GM12878 (cell line): ENCODE measurements at regions not wholly inside any gene's neighbourhood (a gene's known extent, or its start where the extent isn't known, plus 50 kb on each side); places are given as distances from the start of the nearest gene placed in this dataset.

Experiments
- ASH2L ChIP-seq: fragments of 300-600, 200-600 bp; sonication (generic); IDR thresholded peaks from 2 replicates; pipeline ENCODE4 v1.6.1; 2017; ENCODE audit warnings: low read depth, mild to moderate bottlenecking, borderline replicate concordance
- BHLHE40 ChIP-seq, 2 experiments: fragments of 450-650 bp in 1 of 2; IDR thresholded peaks; 2 replicates each; pipeline ENCODE4 v1.6.1; 2011 to 2017; ENCODE audit warnings: low read depth in 2 of 2, borderline replicate concordance in 1 of 2, improper control_type of control experiment in 1 of 2, low read length in 1 of 2, mild to moderate bottlenecking in 1 of 2
- FOXM1 ChIP-seq: IDR thresholded peaks from 2 replicates; pipeline ENCODE4 v1.6.1; 2012; ENCODE audit warnings: low read depth, mild to moderate bottlenecking, inconsistent platforms, low read length, moderate library complexity
- HDAC2 ChIP-seq: fragments of 200-600 bp; sonication (generic); IDR thresholded peaks from 2 replicates; pipeline ENCODE4 v1.6.1; 2017
- HDGF ChIP-seq: fragments of 450-650 bp; IDR thresholded peaks from 2 replicates; pipeline ENCODE4 v1.6.1; 2016; ENCODE audit warnings: antibody characterized with exemption
- IRF5 ChIP-seq: fragments of 450-650 bp; IDR thresholded peaks from 2 replicates; pipeline ENCODE4 v1.6.1; 2017; ENCODE audit warnings: borderline replicate concordance
- NR2F1 ChIP-seq: fragments of 450-650 bp; conservative IDR thresholded peaks from 2 replicates; pipeline ENCODE4 v1.6.1; 2017; ENCODE audit warnings: mild to moderate bottlenecking
- POLR2A ChIP-seq: IDR thresholded peaks from 2 replicates; pipeline ENCODE4 v1.6.1; 2011; ENCODE audit warnings: low read depth, mild to moderate bottlenecking, low read length
- RBBP5 ChIP-seq: fragments of 200-600 bp; sonication (generic); conservative IDR thresholded peaks from 2 replicates; pipeline ENCODE4 v1.6.1; 2016
- SMAD1 ChIP-seq: fragments of 450-650 bp; IDR thresholded peaks from 2 replicates; pipeline ENCODE4 v1.6.1; 2018; ENCODE audit warnings: mild to moderate bottlenecking, low read depth; ENCODE audit not compliant: partially characterized antibody
- SREBF1 ChIP-seq: IDR thresholded peaks from 2 replicates; pipeline ENCODE4 v1.6.1; 2012; ENCODE audit warnings: mild to moderate bottlenecking, low read length
- ZBTB40 ChIP-seq: fragments of 450-650 bp; IDR thresholded peaks from 2 replicates; pipeline ENCODE4 v1.6.1; 2016; ENCODE audit warnings: mild to moderate bottlenecking, moderate library complexity, borderline replicate concordance

- TF ChIP-seq ZBTB40 (no peak), BHLHE40 (IDR thresholded peaks at IDR 0.05; ENCODE audit: borderline replicate concordance in 1 of 2, low read depth in 2 of 2, low read length in 1 of 2) (no peak), HDAC2 (no peak), NR2F1 (no peak), POLR2A (no peak), ASH2L (no peak), RBBP5 (no peak), IRF5 (no peak), SMAD1 (no peak), HDGF (no peak), SREBF1 (no peak), FOXM1 (no peak)
Observed at GRCh38 chr12:132424811-132425210, 65.1 kb upstream of the FBRSL1 start (continued).
